GM20000 (cell line): ENCODE measurements at regions not wholly inside any gene's neighbourhood (a gene's known extent, or its start where the extent isn't known, plus 50 kb on each side); places are given as distances from the start of the nearest gene placed in this dataset.

Source experiments
- DNase-seq: peaks from one replicate; pipeline ENCODE4 v3.0.0; 2012; ENCODE audit warnings: low spot score
- CTCF ChIP-seq: IDR thresholded peaks from 2 replicates; pipeline ENCODE4 v1.5.1; 2012; ENCODE audit warnings: mild to moderate bottlenecking, control low read depth; ENCODE audit errors: extremely low read depth, missing control alignments

GRCh38 chr18:55034742-55035141, 75.5 kb upstream of the CCDC68 start:
- no peak for TF ChIP-seq CTCF
- no peak for DNase-seq

DNA sequence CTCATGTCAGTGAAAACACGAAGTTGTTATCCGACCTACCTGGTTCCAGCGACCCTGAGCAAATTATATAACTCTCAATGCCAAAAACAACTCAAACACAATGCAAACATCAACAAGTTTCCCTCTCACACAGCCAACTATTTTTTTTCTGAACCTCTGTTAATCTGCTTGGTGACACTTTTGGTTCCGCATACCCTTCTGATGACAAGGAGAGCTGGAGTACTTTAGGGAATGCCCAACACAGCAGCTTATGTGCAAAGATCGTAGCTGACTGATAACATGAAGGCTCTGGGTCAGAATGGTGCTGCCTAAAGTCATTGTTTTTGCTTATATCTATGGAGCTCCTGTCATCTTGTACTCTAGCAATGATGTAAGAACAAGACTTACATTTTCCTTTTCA, 72.7 kb upstream of the CCDC68 start:
- DNase-seq = no peak
- no peak for TF ChIP-seq CTCF

DNA sequence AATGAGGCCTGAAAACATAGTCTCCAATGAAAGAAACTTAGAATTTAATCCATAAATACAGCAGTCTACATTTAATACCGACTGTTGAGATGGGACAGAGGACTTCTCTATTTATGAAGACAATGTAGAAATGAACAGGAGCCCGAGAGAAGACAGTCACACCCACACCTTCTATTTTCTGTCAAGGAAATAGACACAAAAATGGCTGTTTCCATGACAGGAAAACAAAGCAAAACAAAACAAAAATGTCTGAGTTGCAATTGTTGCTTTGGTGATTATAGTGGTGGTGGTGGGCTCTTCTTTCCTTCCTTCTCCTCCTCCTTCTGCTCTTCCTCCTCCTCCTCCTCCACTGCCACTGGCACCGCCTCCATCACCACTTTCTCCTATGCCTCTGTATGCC, 72.3 kb upstream of the CCDC68 start:
- DNase-seq = no peak
- TF ChIP-seq CTCF = no peak

DNA sequence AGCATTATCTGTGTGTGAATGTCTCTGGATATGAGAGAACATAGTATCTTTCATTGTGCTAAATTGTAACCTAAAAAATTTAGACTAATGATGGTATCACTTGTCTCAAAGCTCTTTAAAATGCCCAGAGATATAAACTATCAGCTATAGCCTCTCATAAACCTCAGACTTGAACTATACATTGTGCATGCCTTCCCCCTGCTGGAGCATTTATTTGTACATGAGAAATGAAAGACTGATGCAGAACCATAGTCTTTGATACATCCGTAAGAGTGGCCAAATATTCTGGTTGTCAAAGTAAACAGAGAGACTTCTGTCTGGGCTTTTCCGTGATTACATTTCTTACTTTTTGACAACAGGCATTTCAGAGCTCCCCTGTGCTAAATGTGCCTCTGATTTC, 71.9 kb upstream of the CCDC68 start:
- TF ChIP-seq CTCF = no peak
- no peak for DNase-seq

GRCh38 chr18:55024564-55024963, 65.3 kb upstream of the CCDC68 start:
- no peak for TF ChIP-seq CTCF
- no peak for DNase-seq

DNA sequence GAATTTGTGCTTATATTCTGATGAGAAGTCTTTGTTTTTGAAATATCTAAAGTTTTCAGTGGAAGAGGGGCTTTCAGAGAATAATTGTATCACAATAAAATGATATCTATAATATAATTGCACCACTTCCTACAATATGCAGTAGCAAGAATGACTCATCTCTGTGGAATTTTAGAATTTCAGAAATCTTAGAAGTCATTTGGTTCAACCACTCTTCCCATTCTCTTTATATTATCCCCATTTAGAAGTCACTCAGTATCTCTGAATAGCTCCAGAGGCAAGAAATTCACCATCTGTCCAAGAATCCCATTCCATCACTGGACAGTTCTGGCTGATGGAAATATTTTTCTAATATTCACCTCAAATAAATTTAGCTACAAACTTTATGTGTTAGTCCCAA, 59.3 kb upstream of the CCDC68 start:
- DNase-seq = no peak
- TF ChIP-seq CTCF = no peak

- DNase-seq = no peak
- TF ChIP-seq CTCF = no peak
Observed at GRCh38 chr18:55014095-55014494, 54.8 kb upstream of the CCDC68 start.
